ENCODE measurements at regions not wholly inside any gene's neighbourhood (a gene's known extent, or its start where the extent isn't known, plus 50 kb on each side); places are given as distances from the start of the nearest gene placed in this dataset.

DNA sequence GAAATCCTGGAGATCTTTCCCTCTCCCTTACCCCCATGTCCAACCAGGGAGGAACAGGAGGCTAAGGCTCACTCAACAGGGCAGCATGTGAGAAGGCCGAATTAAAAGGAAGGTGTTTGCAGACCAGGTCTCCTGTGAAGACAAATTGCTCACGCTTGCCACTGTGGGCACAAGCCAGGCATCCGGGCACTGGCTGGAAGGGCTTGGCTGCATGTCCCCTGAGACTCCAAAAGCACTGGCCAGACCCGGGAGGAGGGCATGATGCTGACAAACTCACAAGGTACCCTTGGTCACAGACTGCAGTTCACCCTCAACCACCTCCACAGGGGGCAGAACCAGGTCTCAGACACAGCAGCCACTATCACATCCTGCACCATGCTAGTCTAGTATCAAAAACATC lies 113.7 kb upstream of the NSMCE3 start:
- no peak overlapping the region for H3K9ac ChIP-seq (replicated peaks; ENCODE audit: extremely low read depth, insufficient read depth, low read length)
- H3K4me2 ChIP-seq (ENCODE audit: insufficient read depth, low read length): no peak overlapping the region
- CTCF ChIA-PET: no interaction called here
- intact Hi-C loops (cut with micrococcal nuclease): no loop called here
- DNase-seq (ENCODE audit: low read depth, low spot score) (no peak), FAIRE-seq (no peak)
- no peaks in the 10 kb centered on the region for H3K4me1 ChIP-seq (ENCODE audit: control insufficient read depth, extremely low read depth, insufficient read depth, low read length)
- no peak for TF ChIP-seq POLR2A (IDR thresholded peaks at IDR 0.05; ENCODE audit: low read depth, low read length)
- no peak for TF ChIP-seq JUN (IDR thresholded peaks at IDR 0.05; ENCODE audit: borderline replicate concordance, insufficient read depth, insufficient read length, low read depth)
- no peak for TF ChIP-seq GATA2 (IDR thresholded peaks at IDR 0.05; ENCODE audit: insufficient read depth, insufficient read length, low read depth, low read length)
- TF ChIP-seq, protein P1, sequence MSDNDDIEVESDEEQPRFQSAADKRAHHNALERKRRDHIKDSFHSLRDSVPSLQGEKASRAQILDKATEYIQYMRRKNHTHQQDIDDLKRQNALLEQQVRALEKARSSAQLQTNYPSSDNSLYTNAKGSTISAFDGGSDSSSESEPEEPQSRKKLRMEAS (IDR thresholded peaks at IDR 0.05; ENCODE audit: insufficient read depth, insufficient read length): no peak
- no peak for TF ChIP-seq CTCF (IDR thresholded peaks at IDR 0.05; ENCODE audit: extremely low read depth in 1 of 2, insufficient read depth in 1 of 2, low read depth in 1 of 2, low read length in 2 of 2)
- TF ChIP-seq FOS (IDR thresholded peaks at IDR 0.05; ENCODE audit: borderline replicate concordance, insufficient read depth, low read length): no peak
- no peak for TF ChIP-seq POLR2AphosphoS5 (IDR thresholded peaks at IDR 0.05; ENCODE audit: insufficient read depth, low read depth, low read length)
- no peak for TF ChIP-seq MYC (IDR thresholded peaks at IDR 0.05; ENCODE audit: low read depth, low read length)
- TF ChIP-seq EZH2 (IDR thresholded peaks at IDR 0.05; ENCODE audit: borderline replicate concordance, low read depth, low read length, severe bottlenecking): no peak
- H3K9me3 ChIP-seq (replicated peaks; ENCODE audit: control insufficient read depth, insufficient read depth, low read length): no peaks in the 10 kb centered on the region
- no peaks in the 10 kb centered on the region for H3K36me3 ChIP-seq (ENCODE audit: control insufficient read depth in 2 of 2, extremely low read depth in 1 of 2, insufficient read depth in 2 of 2, low read length in 2 of 2)
- no peak overlapping the region for H2AFZ ChIP-seq (ENCODE audit: low read depth, low read length)
- no peaks in the 10 kb centered on the region for H3K27me3 ChIP-seq (ENCODE audit: control insufficient read depth in 2 of 2, insufficient read depth in 2 of 2, low read length in 2 of 2)
- dilution Hi-C loops (cut with MboI; ENCODE audit: extremely low pct_ligation_motif_present, low sequenced_read_pairs): no loop called here
- H3K27ac ChIP-seq (ENCODE audit: insufficient read depth, low read depth, low read length): no peak overlapping the region
- BruUV-seq (replicated peaks): no TSS peak
- no peak overlapping the region for H3K4me3 ChIP-seq (replicated peaks in 1 of 3; ENCODE audit: insufficient read depth in 1 of 3, low read depth in 1 of 3, low read length in 3 of 3)
- POLR2A ChIA-PET: no interaction called here
- no peaks in the 10 kb centered on the region for H3K9me1 ChIP-seq (replicated peaks; ENCODE audit: control insufficient read depth, extremely low read depth, insufficient read depth, low read length)
- no peaks in the 10 kb centered on the region for H3K79me2 ChIP-seq (ENCODE audit: control insufficient read depth, insufficient read depth, low read length)
- no peaks in the 10 kb centered on the region for H4K20me1 ChIP-seq (replicated peaks; ENCODE audit: control insufficient read depth, extremely low read depth, insufficient read depth, low read length)
